ENCODE measurements at regions not wholly inside any gene's neighbourhood (a gene's known extent, or its start where the extent isn't known, plus 50 kb on each side); places are given as distances from the start of the nearest gene placed in this dataset.

- Histone ChIP-seq H3K4me1 (ENCODE audit: insufficient read depth, low read length) (no peaks in the 10 kb centered on the region), H3K27me3 (ENCODE audit: control insufficient read depth in 1 of 2, insufficient read depth in 2 of 2, low read length in 2 of 2) (no peaks in the 10 kb centered on the region), H3K27ac (ENCODE audit: low read depth in 1 of 2, low read length in 2 of 2) (no peak overlapping the region), H3K9me3 (ENCODE audit: control insufficient read depth in 1 of 2, insufficient read depth in 1 of 2, low read length in 2 of 2) (no peaks in the 10 kb centered on the region), H3K4me3 (ENCODE audit: low read length) (no peak overlapping the region), H3K36me3 (ENCODE audit: insufficient read depth, low read length) (no peaks in the 10 kb centered on the region)
- Mint-ChIP-seq H3K4me1 (ENCODE audit: low read depth) (no peaks in the 10 kb centered on the region), H3K4me3 (no peak overlapping the region), H3K27me3 (no peaks in the 10 kb centered on the region), H3K36me3 (ENCODE audit: low read depth) (no peaks in the 10 kb centered on the region), H3K9me3 (no peaks in the 10 kb centered on the region), H3K27ac (no peak overlapping the region)
- ATAC-seq (ENCODE audit: poor library complexity), result no peak
- TF ChIP-seq, protein P1, sequence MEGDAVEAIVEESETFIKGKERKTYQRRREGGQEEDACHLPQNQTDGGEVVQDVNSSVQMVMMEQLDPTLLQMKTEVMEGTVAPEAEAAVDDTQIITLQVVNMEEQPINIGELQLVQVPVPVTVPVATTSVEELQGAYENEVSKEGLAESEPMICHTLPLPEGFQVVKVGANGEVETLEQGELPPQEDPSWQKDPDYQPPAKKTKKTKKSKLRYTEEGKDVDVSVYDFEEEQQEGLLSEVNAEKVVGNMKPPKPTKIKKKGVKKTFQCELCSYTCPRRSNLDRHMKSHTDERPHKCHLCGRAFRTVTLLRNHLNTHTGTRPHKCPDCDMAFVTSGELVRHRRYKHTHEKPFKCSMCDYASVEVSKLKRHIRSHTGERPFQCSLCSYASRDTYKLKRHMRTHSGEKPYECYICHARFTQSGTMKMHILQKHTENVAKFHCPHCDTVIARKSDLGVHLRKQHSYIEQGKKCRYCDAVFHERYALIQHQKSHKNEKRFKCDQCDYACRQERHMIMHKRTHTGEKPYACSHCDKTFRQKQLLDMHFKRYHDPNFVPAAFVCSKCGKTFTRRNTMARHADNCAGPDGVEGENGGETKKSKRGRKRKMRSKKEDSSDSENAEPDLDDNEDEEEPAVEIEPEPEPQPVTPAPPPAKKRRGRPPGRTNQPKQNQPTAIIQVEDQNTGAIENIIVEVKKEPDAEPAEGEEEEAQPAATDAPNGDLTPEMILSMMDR (IDR thresholded peaks at IDR 0.05), result no peak
- DNase-seq, result no peak
- intact Hi-C loops (cut with DNase I, micrococcal nuclease), result no loop called here
- ChIA-PET POLR2A (no interaction called here), CTCF (no interaction called here)
These were observed 85.3 kb downstream of the GLUD2 start for GRCh38 chrX:121132675-121133074.

DNA sequence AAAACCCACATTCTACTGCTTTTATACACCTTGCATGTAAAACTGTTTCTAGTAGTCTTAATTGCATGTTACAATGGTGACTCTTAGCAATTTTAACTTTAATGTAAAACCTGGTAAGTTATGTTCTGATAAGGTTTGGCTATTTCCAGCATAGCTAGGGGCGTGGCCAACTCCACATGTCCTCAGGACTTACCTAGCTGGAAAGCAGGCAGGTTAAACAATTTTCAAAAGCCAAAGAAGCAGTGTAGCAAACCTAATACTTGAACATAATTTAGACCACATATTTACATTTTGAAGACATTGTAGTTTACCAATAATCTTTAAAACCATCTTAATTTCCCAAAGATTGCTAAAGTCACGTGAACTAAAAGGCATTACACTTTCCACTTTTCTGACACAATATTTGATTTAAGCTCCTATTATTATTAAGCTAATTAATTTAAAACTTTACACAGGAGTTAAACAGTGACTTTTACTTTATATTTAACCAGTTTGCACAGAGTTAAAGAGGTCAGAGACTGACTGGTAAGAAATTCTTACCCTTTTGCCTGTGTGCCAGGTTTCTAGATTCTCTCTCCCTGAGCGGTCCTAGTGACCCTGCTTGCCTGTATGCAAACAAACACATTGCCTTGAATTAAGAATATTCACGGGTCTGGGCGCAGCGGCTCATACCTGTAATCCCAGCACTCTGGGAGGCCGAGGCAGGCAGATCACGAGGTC is 88.2 kb downstream of the GLUD2 start:
- ChIA-PET POLR2A (no interaction called here), CTCF (no interaction called here)
- Histone ChIP-seq H3K4me1 (ENCODE audit: insufficient read depth, low read length) (no peaks in the 10 kb centered on the region), H3K36me3 (ENCODE audit: insufficient read depth, low read length) (no peaks in the 10 kb centered on the region), H3K27me3 (ENCODE audit: control insufficient read depth in 1 of 2, insufficient read depth in 2 of 2, low read length in 2 of 2) (no peaks in the 10 kb centered on the region), H3K9me3 (ENCODE audit: control insufficient read depth in 1 of 2, insufficient read depth in 1 of 2, low read length in 2 of 2) (no peaks in the 10 kb centered on the region), H3K4me3 (ENCODE audit: low read length) (no peak overlapping the region), H3K27ac (ENCODE audit: low read depth in 1 of 2, low read length in 2 of 2) (no peak overlapping the region)
- Mint-ChIP-seq H3K4me1 (ENCODE audit: low read depth) (no peaks in the 10 kb centered on the region), H3K27me3 (no peaks in the 10 kb centered on the region), H3K9me3 (no peaks in the 10 kb centered on the region), H3K4me3 (no peak overlapping the region), H3K36me3 (ENCODE audit: low read depth) (no peaks in the 10 kb centered on the region), H3K27ac (no peak overlapping the region)
- no peak for ATAC-seq (ENCODE audit: poor library complexity)
- TF ChIP-seq, protein P1 (IDR thresholded peaks at IDR 0.05), result no peak
- intact Hi-C loops (cut with DNase I, micrococcal nuclease), result no loop called here
- no peak for DNase-seq

DNA sequence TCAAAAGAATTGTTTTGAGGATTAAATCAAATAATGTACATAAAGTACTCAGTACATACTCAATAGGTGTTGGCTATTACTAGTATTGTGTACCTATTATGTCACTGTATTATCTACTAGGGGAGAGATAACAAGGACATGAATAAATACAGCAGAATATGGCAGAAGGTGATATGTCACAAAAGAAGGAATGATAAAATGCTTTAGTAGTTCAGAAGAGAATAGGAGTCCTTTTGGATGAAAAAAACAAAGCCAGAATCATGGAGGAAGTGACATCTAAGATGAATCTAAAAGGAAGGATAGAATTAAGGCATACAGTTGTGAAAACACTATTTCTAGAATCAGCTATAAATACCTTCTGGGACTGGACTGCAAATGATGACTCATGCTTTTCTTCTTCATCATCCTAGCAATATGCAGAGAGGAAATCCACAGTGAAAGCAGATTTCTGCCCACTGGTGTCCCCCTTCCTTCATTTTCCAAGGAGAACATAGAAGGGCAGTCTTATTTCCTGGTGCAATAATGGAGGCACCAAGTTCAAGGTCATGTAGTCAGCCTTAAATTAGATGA is 98.7 kb downstream of the GLUD2 start:
- no peak for ATAC-seq (ENCODE audit: poor library complexity)
- Mint-ChIP-seq H3K4me3 (no peak overlapping the region), H3K36me3 (ENCODE audit: low read depth) (no peaks in the 10 kb centered on the region), H3K4me1 (ENCODE audit: low read depth) (no peaks in the 10 kb centered on the region), H3K27me3 (no peaks in the 10 kb centered on the region), H3K27ac (no peak overlapping the region), H3K9me3 (no peaks in the 10 kb centered on the region)
- intact Hi-C loops (cut with DNase I, micrococcal nuclease), result no loop called here
- Histone ChIP-seq H3K4me3 (ENCODE audit: low read length) (no peak overlapping the region), H3K27ac (ENCODE audit: low read depth in 1 of 2, low read length in 2 of 2) (no peak overlapping the region), H3K27me3 (ENCODE audit: control insufficient read depth in 1 of 2, insufficient read depth in 2 of 2, low read length in 2 of 2) (no peaks in the 10 kb centered on the region), H3K9me3 (ENCODE audit: control insufficient read depth in 1 of 2, insufficient read depth in 1 of 2, low read length in 2 of 2) (no peaks in the 10 kb centered on the region), H3K36me3 (ENCODE audit: insufficient read depth, low read length) (no peaks in the 10 kb centered on the region), H3K4me1 (ENCODE audit: insufficient read depth, low read length) (no peaks in the 10 kb centered on the region)
- no peak for DNase-seq
- POLR2A ChIA-PET, result no interaction called here
- CTCF ChIA-PET, result no interaction called here
- TF ChIP-seq, protein P1 (IDR thresholded peaks at IDR 0.05), result no peak
